ENCODE measurements at regions not wholly inside any gene's neighbourhood (a gene's known extent, or its start where the extent isn't known, plus 50 kb on each side); places are given as distances from the start of the nearest gene placed in this dataset.

DNA sequence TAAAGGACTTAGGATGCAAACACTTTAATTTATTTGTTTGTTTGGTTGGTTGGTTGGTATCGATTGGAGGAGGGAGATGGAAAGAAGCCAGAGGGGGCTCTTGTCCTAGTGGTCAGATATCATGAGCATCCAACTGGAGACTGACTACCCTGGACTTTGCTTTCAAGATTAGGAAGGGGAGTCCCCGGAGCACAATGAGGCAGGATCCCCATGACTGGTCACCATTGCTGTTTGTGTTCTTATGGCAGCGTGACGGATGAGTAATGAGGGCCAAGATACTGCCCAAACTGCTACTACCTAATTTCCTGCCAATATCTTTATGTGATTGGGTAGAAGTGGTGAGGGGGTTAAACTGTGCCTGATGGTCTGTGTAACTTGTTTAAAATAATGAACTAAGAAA lies 354.6 kb upstream of the ROPN1 start:
- no peak overlapping the region for H3K27ac ChIP-seq (ENCODE audit: insufficient read depth, low read depth, low read length)
- intact Hi-C loops (cut with micrococcal nuclease) (no loop called here), dilution Hi-C loops (cut with MboI; ENCODE audit: extremely low pct_ligation_motif_present, low sequenced_read_pairs) (no loop called here)
- H3K9me1 ChIP-seq (replicated peaks; ENCODE audit: control insufficient read depth, extremely low read depth, insufficient read depth, low read length): no peaks in the 10 kb centered on the region
- POLR2A ChIA-PET: no interaction called here
- BruUV-seq (replicated peaks): no TSS peak
- FAIRE-seq (no peak), DNase-seq (ENCODE audit: low read depth, low spot score) (no peak)
- H3K36me3 ChIP-seq (ENCODE audit: control insufficient read depth in 2 of 2, extremely low read depth in 1 of 2, insufficient read depth in 2 of 2, low read length in 2 of 2): no peaks in the 10 kb centered on the region
- TF ChIP-seq FOS (IDR thresholded peaks at IDR 0.05; ENCODE audit: borderline replicate concordance, insufficient read depth, low read length) (no peak), EZH2 (IDR thresholded peaks at IDR 0.05; ENCODE audit: borderline replicate concordance, low read depth, low read length, severe bottlenecking) (no peak), GATA2 (IDR thresholded peaks at IDR 0.05; ENCODE audit: insufficient read depth, insufficient read length, low read depth, low read length) (no peak), POLR2A (IDR thresholded peaks at IDR 0.05; ENCODE audit: low read depth, low read length) (no peak), MYC (IDR thresholded peaks at IDR 0.05; ENCODE audit: low read depth, low read length) (no peak), JUN (IDR thresholded peaks at IDR 0.05; ENCODE audit: borderline replicate concordance, insufficient read depth, insufficient read length, low read depth) (no peak), POLR2AphosphoS5 (IDR thresholded peaks at IDR 0.05; ENCODE audit: insufficient read depth, low read depth, low read length) (no peak)
- TF ChIP-seq, protein P1, sequence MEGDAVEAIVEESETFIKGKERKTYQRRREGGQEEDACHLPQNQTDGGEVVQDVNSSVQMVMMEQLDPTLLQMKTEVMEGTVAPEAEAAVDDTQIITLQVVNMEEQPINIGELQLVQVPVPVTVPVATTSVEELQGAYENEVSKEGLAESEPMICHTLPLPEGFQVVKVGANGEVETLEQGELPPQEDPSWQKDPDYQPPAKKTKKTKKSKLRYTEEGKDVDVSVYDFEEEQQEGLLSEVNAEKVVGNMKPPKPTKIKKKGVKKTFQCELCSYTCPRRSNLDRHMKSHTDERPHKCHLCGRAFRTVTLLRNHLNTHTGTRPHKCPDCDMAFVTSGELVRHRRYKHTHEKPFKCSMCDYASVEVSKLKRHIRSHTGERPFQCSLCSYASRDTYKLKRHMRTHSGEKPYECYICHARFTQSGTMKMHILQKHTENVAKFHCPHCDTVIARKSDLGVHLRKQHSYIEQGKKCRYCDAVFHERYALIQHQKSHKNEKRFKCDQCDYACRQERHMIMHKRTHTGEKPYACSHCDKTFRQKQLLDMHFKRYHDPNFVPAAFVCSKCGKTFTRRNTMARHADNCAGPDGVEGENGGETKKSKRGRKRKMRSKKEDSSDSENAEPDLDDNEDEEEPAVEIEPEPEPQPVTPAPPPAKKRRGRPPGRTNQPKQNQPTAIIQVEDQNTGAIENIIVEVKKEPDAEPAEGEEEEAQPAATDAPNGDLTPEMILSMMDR (IDR thresholded peaks at IDR 0.05; ENCODE audit: extremely low read depth in 1 of 2, insufficient read depth in 1 of 2, low read depth in 1 of 2, low read length in 2 of 2): no peak
- TF ChIP-seq, protein P2, sequence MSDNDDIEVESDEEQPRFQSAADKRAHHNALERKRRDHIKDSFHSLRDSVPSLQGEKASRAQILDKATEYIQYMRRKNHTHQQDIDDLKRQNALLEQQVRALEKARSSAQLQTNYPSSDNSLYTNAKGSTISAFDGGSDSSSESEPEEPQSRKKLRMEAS (IDR thresholded peaks at IDR 0.05; ENCODE audit: insufficient read depth, insufficient read length): no peak
- CTCF ChIA-PET: no interaction called here
- no peak overlapping the region for H2AFZ ChIP-seq (ENCODE audit: low read depth, low read length)
- H3K4me3 ChIP-seq (replicated peaks in 1 of 3; ENCODE audit: insufficient read depth in 1 of 3, low read depth in 1 of 3, low read length in 3 of 3): no peak overlapping the region
- H4K20me1 ChIP-seq (replicated peaks; ENCODE audit: control insufficient read depth, extremely low read depth, insufficient read depth, low read length): no peaks in the 10 kb centered on the region
- H3K9ac ChIP-seq (replicated peaks; ENCODE audit: extremely low read depth, insufficient read depth, low read length): no peak overlapping the region
- no peaks in the 10 kb centered on the region for H3K79me2 ChIP-seq (ENCODE audit: control insufficient read depth, insufficient read depth, low read length)
- no peaks in the 10 kb centered on the region for H3K27me3 ChIP-seq (ENCODE audit: control insufficient read depth in 2 of 2, insufficient read depth in 2 of 2, low read length in 2 of 2)
- no peaks in the 10 kb centered on the region for H3K4me1 ChIP-seq (ENCODE audit: control insufficient read depth, extremely low read depth, insufficient read depth, low read length)
- H3K9me3 ChIP-seq (replicated peaks; ENCODE audit: control insufficient read depth, insufficient read depth, low read length): no peaks in the 10 kb centered on the region
- no peak overlapping the region for H3K4me2 ChIP-seq (ENCODE audit: insufficient read depth, low read length)
